ENCODE measurements at regions not wholly inside any gene's neighbourhood (a gene's known extent, or its start where the extent isn't known, plus 50 kb on each side); places are given as distances from the start of the nearest gene placed in this dataset.

- no peak overlapping the region for H3K4me3 Mint-ChIP-seq
- no peaks in the 10 kb centered on the region for H3K36me3 Mint-ChIP-seq (ENCODE audit: low read depth)
- DNase-seq, result no peak
- Histone ChIP-seq H3K27me3 (ENCODE audit: control insufficient read depth in 1 of 2, insufficient read depth in 2 of 2, low read length in 2 of 2) (no peaks in the 10 kb centered on the region), H3K27ac (ENCODE audit: low read depth in 1 of 2, low read length in 2 of 2) (no peak overlapping the region), H3K36me3 (ENCODE audit: insufficient read depth, low read length) (no peaks in the 10 kb centered on the region), H3K9me3 (ENCODE audit: control insufficient read depth in 1 of 2, insufficient read depth in 1 of 2, low read length in 2 of 2) (no peaks in the 10 kb centered on the region), H3K4me1 (ENCODE audit: insufficient read depth, low read length) (no peaks in the 10 kb centered on the region), H3K4me3 (ENCODE audit: low read length) (no peak overlapping the region)
- no peaks in the 10 kb centered on the region for H3K9me3 Mint-ChIP-seq
- intact Hi-C loops (cut with DNase I, micrococcal nuclease), result no loop called here
- ChIA-PET CTCF (no interaction called here), POLR2A (no interaction called here)
- no peak overlapping the region for H3K27ac Mint-ChIP-seq
- no peak for ATAC-seq (ENCODE audit: poor library complexity)
- H3K4me1 Mint-ChIP-seq (ENCODE audit: low read depth), result no peaks in the 10 kb centered on the region
- no peaks in the 10 kb centered on the region for H3K27me3 Mint-ChIP-seq
- TF ChIP-seq CTCF (IDR thresholded peaks at IDR 0.05), result no peak
Measured at GRCh38 chr12:63382930-63383329, 231.9 kb upstream of the AVPR1A start.

- Mint-ChIP-seq H3K4me1 (ENCODE audit: low read depth) (no peaks in the 10 kb centered on the region), H3K36me3 (ENCODE audit: low read depth) (no peaks in the 10 kb centered on the region), H3K27ac (no peak overlapping the region), H3K4me3 (no peak overlapping the region), H3K27me3 (no peaks in the 10 kb centered on the region), H3K9me3 (peaks cover 8% of the 10 kb centered on the region)
- DNase-seq (no peak), ATAC-seq (ENCODE audit: poor library complexity) (no peak)
- POLR2A ChIA-PET, result no interaction called here
- Histone ChIP-seq H3K27ac (ENCODE audit: low read depth in 1 of 2, low read length in 2 of 2) (no peak overlapping the region), H3K36me3 (ENCODE audit: insufficient read depth, low read length) (no peaks in the 10 kb centered on the region), H3K9me3 (ENCODE audit: control insufficient read depth in 1 of 2, insufficient read depth in 1 of 2, low read length in 2 of 2) (no peaks in the 10 kb centered on the region), H3K27me3 (ENCODE audit: control insufficient read depth in 1 of 2, insufficient read depth in 2 of 2, low read length in 2 of 2) (no peaks in the 10 kb centered on the region), H3K4me3 (ENCODE audit: low read length) (no peak overlapping the region), H3K4me1 (ENCODE audit: insufficient read depth, low read length) (no peaks in the 10 kb centered on the region)
- no peak for TF ChIP-seq CTCF (IDR thresholded peaks at IDR 0.05)
- intact Hi-C loops (cut with DNase I, micrococcal nuclease), result no loop called here
- CTCF ChIA-PET, result no interaction called here
Measured at GRCh38 chr12:63362791-63363190, 211.8 kb upstream of the AVPR1A start.

GRCh38 chr12:63362166-63362565, 211.2 kb upstream of the AVPR1A start:
- intact Hi-C loops (cut with DNase I, micrococcal nuclease), result no loop called here
- no peaks in the 10 kb centered on the region for H3K36me3 Mint-ChIP-seq (ENCODE audit: low read depth)

More at GRCh38 chr12:63362166-63362565, 211.2 kb upstream of the AVPR1A start:
- no peak for DNase-seq
- Histone ChIP-seq H3K27ac (ENCODE audit: low read depth in 1 of 2, low read length in 2 of 2) (no peak overlapping the region), H3K27me3 (ENCODE audit: control insufficient read depth in 1 of 2, insufficient read depth in 2 of 2, low read length in 2 of 2) (no peaks in the 10 kb centered on the region), H3K36me3 (ENCODE audit: insufficient read depth, low read length) (no peaks in the 10 kb centered on the region), H3K9me3 (ENCODE audit: control insufficient read depth in 1 of 2, insufficient read depth in 1 of 2, low read length in 2 of 2) (no peaks in the 10 kb centered on the region), H3K4me1 (ENCODE audit: insufficient read depth, low read length) (no peaks in the 10 kb centered on the region), H3K4me3 (ENCODE audit: low read length) (no peak overlapping the region)
- Mint-ChIP-seq H3K9me3 (peaks cover 4% of the 10 kb centered on the region), H3K4me3 (no peak overlapping the region), H3K27me3 (no peaks in the 10 kb centered on the region), H3K27ac (no peak overlapping the region), H3K4me1 (ENCODE audit: low read depth) (no peaks in the 10 kb centered on the region)
- ChIA-PET CTCF (no interaction called here), POLR2A (no interaction called here)
- no peak for ATAC-seq (ENCODE audit: poor library complexity)
- no peak for TF ChIP-seq CTCF (IDR thresholded peaks at IDR 0.05)
